SK-N-SH treated with all-trans-retinoic acid at 6 μM for 48 hours (cell line): ENCODE measurements at regions not wholly inside any gene's neighbourhood (a gene's known extent, or its start where the extent isn't known, plus 50 kb on each side); places are given as distances from the start of the nearest gene placed in this dataset.

ENCODE experiments used
- ATAC-seq: fragments of 200-7000 bp; cut with Tn5 transposase; 3 replicates; pipeline ENCODE4 v1.9.1; 2020; ENCODE audit warnings: mild to moderate bottlenecking, moderate library complexity
- ARNTL ChIP-seq: fragments of 450-650 bp; formaldehyde crosslinking; IDR thresholded peaks from 2 replicates; pipeline ENCODE4 v1.5.0; 2020; ENCODE audit warnings: low read depth, mild to moderate bottlenecking, moderate library complexity, borderline replicate concordance
- BACH2 ChIP-seq: fragments of 250-450 bp; sonication (Bioruptor Pico); IDR thresholded peaks from 2 replicates; pipeline ENCODE4 v1.9.0; 2021; ENCODE audit warnings: mild to moderate bottlenecking, borderline replicate concordance
- ESRRG ChIP-seq: fragments of 250-450 bp; sonication (Bioruptor Pico); IDR thresholded peaks from 2 replicates; pipeline ENCODE4 v1.6.1; 2021; ENCODE audit warnings: mild to moderate bottlenecking
- ISL1 ChIP-seq: fragments of 250-450 bp; sonication (Bioruptor Pico); IDR thresholded peaks from 2 replicates; pipeline ENCODE4 v2.1.2; 2022; ENCODE audit warnings: mild to moderate bottlenecking, moderate library complexity
- OSR1 ChIP-seq: fragments of 250-450 bp; sonication (Bioruptor Pico); IDR thresholded peaks from 2 replicates; pipeline ENCODE4 v1.8.0; 2022; ENCODE audit warnings: moderate library complexity, mild to moderate bottlenecking, inconsistent platforms
- PATZ1 ChIP-seq: fragments of 250-450 bp; sonication (Bioruptor Pico); IDR thresholded peaks from 2 replicates; pipeline ENCODE4 v1.8.0; 2020; ENCODE audit warnings: mild to moderate bottlenecking, moderate library complexity, borderline replicate concordance
- PPARA ChIP-seq: fragments of 250-450 bp; sonication (Bioruptor Pico); IDR thresholded peaks from 2 replicates; pipeline ENCODE4 v1.5.0; 2020; ENCODE audit warnings: mild to moderate bottlenecking, borderline replicate concordance
- RARB ChIP-seq: fragments of 250-450 bp; sonication (Bioruptor Pico); IDR thresholded peaks from 2 replicates; pipeline ENCODE4 v1.8.0; 2021; ENCODE audit warnings: mild to moderate bottlenecking, moderate library complexity
- TCF4 ChIP-seq: fragments of 250-450 bp; sonication (Bioruptor Pico); IDR thresholded peaks from 2 replicates; pipeline ENCODE4 v1.8.0; 2021; ENCODE audit warnings: mild to moderate bottlenecking, moderate library complexity, borderline replicate concordance
- TOX ChIP-seq: fragments of 250-450 bp; sonication (Bioruptor Pico); IDR thresholded peaks from 2 replicates; pipeline ENCODE4 v1.8.0; 2021; ENCODE audit warnings: mild to moderate bottlenecking, moderate library complexity, borderline replicate concordance
- ZC3H10 ChIP-seq: fragments of 250-450 bp; sonication (Bioruptor Pico); IDR thresholded peaks from 2 replicates; pipeline ENCODE4 v1.5.1; 2021; ENCODE audit warnings: mild to moderate bottlenecking, moderate library complexity
- ZFP3 ChIP-seq: fragments of 250-450 bp; sonication (Bioruptor Pico); IDR thresholded peaks from 2 replicates; pipeline ENCODE4 v1.5.0; 2020; ENCODE audit warnings: mild to moderate bottlenecking, moderate library complexity
- ZFP30 ChIP-seq: fragments of 450-650 bp; formaldehyde crosslinking; IDR thresholded peaks from 2 replicates; pipeline ENCODE4 v1.5.0; 2022; ENCODE audit warnings: mild to moderate bottlenecking, moderate library complexity
- ZNF70 ChIP-seq: fragments of 450-650 bp; formaldehyde crosslinking; IDR thresholded peaks from 2 replicates; pipeline ENCODE4 v1.5.0; 2020; ENCODE audit warnings: mild to moderate bottlenecking, moderate library complexity
- ZNF8 ChIP-seq: fragments of 450-650 bp; formaldehyde crosslinking; IDR thresholded peaks from 2 replicates; pipeline ENCODE4 v1.5.0; 2020; ENCODE audit warnings: mild to moderate bottlenecking, moderate library complexity
- TF ChIP-seq, protein P1 (sequence below): fragments of 250-450 bp; sonication (Bioruptor Pico); IDR thresholded peaks from 2 replicates; pipeline ENCODE4 v1.8.0; 2021; ENCODE audit warnings: low read depth, mild to moderate bottlenecking, moderate library complexity, borderline replicate concordance
- TF ChIP-seq, protein P2 (sequence below): fragments of 250-450 bp; sonication (Bioruptor Pico); IDR thresholded peaks from 2 replicates; pipeline ENCODE4 v1.5.0; 2020; ENCODE audit warnings: mild to moderate bottlenecking, moderate library complexity
- TF ChIP-seq, protein P3 (sequence below): fragments of 250-450 bp; sonication (Bioruptor Pico); IDR thresholded peaks from 2 replicates; pipeline ENCODE4 v1.5.1; 2020; ENCODE audit warnings: low read depth, mild to moderate bottlenecking, moderate library complexity

DNA sequence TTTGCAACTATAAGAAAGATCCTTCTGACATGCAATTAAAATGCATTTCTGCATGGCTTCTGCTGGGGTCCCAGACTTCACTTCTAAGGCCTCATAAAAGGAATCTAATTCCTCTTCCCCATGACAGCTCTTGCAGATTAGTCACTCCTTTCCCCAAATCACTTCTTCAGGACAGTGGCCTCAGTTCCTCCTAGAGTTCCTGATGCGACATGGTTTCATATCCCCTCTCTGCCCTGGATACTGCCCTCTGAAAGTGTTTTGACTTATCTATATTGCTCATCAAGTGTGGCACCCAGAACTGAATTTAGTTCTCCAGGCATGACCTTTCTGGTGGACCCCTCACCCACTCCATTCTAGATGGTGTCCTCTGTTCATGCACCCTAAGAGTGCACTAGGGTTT lies 238.1 kb downstream of the FOXO1 start:
- ATAC-seq: no peak
- no peak for TF ChIP-seq PATZ1 (CRISPR knock-in tag)

- no peak for TF ChIP-seq OSR1 (CRISPR knock-in tag)
- TF ChIP-seq TCF4: 0 out of 2 replicates have a peak, but pooled peaks have one; percentile 28
- 0 out of 2 replicates have a peak, but pooled peaks have one; percentile 25 for TF ChIP-seq ISL1
- no peak for TF ChIP-seq TOX (CRISPR knock-in tag)
- TF ChIP-seq ESRRG (CRISPR knock-in tag): no peak
- no peak for TF ChIP-seq RARB
- TF ChIP-seq, protein P1, sequence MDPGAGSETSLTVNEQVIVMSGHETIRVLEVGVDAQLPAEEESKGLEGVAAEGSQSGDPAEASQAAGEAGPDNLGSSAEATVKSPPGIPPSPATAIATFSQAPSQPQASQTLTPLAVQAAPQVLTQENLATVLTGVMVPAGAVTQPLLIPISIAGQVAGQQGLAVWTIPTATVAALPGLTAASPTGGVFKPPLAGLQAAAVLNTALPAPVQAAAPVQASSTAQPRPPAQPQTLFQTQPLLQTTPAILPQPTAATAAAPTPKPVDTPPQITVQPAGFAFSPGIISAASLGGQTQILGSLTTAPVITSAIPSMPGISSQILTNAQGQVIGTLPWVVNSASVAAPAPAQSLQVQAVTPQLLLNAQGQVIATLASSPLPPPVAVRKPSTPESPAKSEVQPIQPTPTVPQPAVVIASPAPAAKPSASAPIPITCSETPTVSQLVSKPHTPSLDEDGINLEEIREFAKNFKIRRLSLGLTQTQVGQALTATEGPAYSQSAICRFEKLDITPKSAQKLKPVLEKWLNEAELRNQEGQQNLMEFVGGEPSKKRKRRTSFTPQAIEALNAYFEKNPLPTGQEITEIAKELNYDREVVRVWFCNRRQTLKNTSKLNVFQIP (CRISPR knock-in tag): no peak
- TF ChIP-seq ZNF70 (CRISPR knock-in tag): no peak
- no peak for TF ChIP-seq PPARA (CRISPR knock-in tag)
- TF ChIP-seq ZFP30 (CRISPR knock-in tag): no peak
- ATAC-seq: peak; percentile 66
Observed at GRCh38 chr13:40429706-40430545, 236.5 kb downstream of the FOXO1 start.

GRCh38 chr13:40432018-40432978 lies 234.1 kb downstream of the FOXO1 start:
- ATAC-seq: no peak
- TF ChIP-seq TOX (CRISPR knock-in tag) (no peak), ZFP30 (CRISPR knock-in tag) (no peak), ZFP3 (no peak), ZNF8 (CRISPR knock-in tag) (no peak), ARNTL (CRISPR knock-in tag) (no peak), PPARA (CRISPR knock-in tag) (no peak), BACH2 (CRISPR knock-in tag) (no peak), TCF4 (no peak), ISL1 (no peak), ESRRG (CRISPR knock-in tag) (no peak), ZC3H10 (CRISPR knock-in tag) (no peak), OSR1 (CRISPR knock-in tag) (no peak)
- TF ChIP-seq, protein P2, sequence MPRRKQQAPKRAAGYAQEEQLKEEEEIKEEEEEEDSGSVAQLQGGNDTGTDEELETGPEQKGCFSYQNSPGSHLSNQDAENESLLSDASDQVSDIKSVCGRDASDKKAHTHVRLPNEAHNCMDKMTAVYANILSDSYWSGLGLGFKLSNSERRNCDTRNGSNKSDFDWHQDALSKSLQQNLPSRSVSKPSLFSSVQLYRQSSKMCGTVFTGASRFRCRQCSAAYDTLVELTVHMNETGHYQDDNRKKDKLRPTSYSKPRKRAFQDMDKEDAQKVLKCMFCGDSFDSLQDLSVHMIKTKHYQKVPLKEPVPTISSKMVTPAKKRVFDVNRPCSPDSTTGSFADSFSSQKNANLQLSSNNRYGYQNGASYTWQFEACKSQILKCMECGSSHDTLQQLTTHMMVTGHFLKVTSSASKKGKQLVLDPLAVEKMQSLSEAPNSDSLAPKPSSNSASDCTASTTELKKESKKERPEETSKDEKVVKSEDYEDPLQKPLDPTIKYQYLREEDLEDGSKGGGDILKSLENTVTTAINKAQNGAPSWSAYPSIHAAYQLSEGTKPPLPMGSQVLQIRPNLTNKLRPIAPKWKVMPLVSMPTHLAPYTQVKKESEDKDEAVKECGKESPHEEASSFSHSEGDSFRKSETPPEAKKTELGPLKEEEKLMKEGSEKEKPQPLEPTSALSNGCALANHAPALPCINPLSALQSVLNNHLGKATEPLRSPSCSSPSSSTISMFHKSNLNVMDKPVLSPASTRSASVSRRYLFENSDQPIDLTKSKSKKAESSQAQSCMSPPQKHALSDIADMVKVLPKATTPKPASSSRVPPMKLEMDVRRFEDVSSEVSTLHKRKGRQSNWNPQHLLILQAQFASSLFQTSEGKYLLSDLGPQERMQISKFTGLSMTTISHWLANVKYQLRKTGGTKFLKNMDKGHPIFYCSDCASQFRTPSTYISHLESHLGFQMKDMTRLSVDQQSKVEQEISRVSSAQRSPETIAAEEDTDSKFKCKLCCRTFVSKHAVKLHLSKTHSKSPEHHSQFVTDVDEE: no peak
- TF ChIP-seq, protein P3, sequence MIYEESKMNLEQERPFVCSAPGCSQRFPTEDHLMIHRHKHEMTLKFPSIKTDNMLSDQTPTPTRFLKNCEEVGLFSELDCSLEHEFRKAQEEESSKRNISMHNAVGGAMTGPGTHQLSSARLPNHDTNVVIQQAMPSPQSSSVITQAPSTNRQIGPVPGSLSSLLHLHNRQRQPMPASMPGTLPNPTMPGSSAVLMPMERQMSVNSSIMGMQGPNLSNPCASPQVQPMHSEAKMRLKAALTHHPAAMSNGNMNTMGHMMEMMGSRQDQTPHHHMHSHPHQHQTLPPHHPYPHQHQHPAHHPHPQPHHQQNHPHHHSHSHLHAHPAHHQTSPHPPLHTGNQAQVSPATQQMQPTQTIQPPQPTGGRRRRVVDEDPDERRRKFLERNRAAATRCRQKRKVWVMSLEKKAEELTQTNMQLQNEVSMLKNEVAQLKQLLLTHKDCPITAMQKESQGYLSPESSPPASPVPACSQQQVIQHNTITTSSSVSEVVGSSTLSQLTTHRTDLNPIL (CRISPR knock-in tag): no peak
- TF ChIP-seq, protein P1 (CRISPR knock-in tag): no peak
